ENCODE measurements at regions not wholly inside any gene's neighbourhood (a gene's known extent, or its start where the extent isn't known, plus 50 kb on each side); places are given as distances from the start of the nearest gene placed in this dataset.

- H3K27me3 ChIP-seq (ENCODE audit: insufficient read depth, low read depth), result no peaks in the 10 kb centered on the region
- H3K9me3 ChIP-seq (ENCODE audit: insufficient read depth, low read depth), result no peaks in the 10 kb centered on the region
- no peak overlapping the region for H3K27ac ChIP-seq
- H2AFZ ChIP-seq, result no peak overlapping the region
- DNase-seq, result no peak
- BruUV-seq (replicated peaks), result no TSS peak
- TF ChIP-seq, protein P1, sequence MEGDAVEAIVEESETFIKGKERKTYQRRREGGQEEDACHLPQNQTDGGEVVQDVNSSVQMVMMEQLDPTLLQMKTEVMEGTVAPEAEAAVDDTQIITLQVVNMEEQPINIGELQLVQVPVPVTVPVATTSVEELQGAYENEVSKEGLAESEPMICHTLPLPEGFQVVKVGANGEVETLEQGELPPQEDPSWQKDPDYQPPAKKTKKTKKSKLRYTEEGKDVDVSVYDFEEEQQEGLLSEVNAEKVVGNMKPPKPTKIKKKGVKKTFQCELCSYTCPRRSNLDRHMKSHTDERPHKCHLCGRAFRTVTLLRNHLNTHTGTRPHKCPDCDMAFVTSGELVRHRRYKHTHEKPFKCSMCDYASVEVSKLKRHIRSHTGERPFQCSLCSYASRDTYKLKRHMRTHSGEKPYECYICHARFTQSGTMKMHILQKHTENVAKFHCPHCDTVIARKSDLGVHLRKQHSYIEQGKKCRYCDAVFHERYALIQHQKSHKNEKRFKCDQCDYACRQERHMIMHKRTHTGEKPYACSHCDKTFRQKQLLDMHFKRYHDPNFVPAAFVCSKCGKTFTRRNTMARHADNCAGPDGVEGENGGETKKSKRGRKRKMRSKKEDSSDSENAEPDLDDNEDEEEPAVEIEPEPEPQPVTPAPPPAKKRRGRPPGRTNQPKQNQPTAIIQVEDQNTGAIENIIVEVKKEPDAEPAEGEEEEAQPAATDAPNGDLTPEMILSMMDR (conservative IDR thresholded peaks at IDR 0.05), result no peak
- TF ChIP-seq EZH2 (IDR thresholded peaks at IDR 0.05; ENCODE audit: low read depth), result no peak
- H3K79me2 ChIP-seq (ENCODE audit: low read depth), result no peaks in the 10 kb centered on the region
- no peaks in the 10 kb centered on the region for H3K9me2 ChIP-seq (ENCODE audit: insufficient read depth)
- H3K4me3 ChIP-seq, result no peak overlapping the region
- ChIA-PET POLR2A (ENCODE audit: unreplicated experiment) (no interaction called here), CTCF (no interaction called here)
- no peak overlapping the region for H3K4me2 ChIP-seq
- no peaks in the 10 kb centered on the region; the same call in 1 of the 2 replicates for H3F3A ChIP-seq (ENCODE audit: insufficient read depth, low read depth)
- peaks cover 6% of the 10 kb centered on the region; the same call in 1 of the 2 replicates for H3K4me1 ChIP-seq (replicated peaks; ENCODE audit: insufficient read depth)
- H3K36me3 ChIP-seq (ENCODE audit: low read depth), result no peaks in the 10 kb centered on the region
- intact Hi-C loops (cut with micrococcal nuclease; ENCODE audit: unreplicated experiment), result no loop called here
- H4K20me1 ChIP-seq (ENCODE audit: insufficient read depth), result no peaks in the 10 kb centered on the region
These were observed 233.7 kb upstream of the CXCR4 start for GRCh38 chr2:136351684-136352083.

- POLR2A ChIA-PET (ENCODE audit: unreplicated experiment), result no interaction called here
- Histone ChIP-seq H3K79me2 (ENCODE audit: low read depth) (no peaks in the 10 kb centered on the region), H3K9me3 (ENCODE audit: insufficient read depth, low read depth) (no peaks in the 10 kb centered on the region), H4K20me1 (ENCODE audit: insufficient read depth) (no peaks in the 10 kb centered on the region), H3K4me2 (no peak overlapping the region), H3K9me2 (ENCODE audit: insufficient read depth) (no peaks in the 10 kb centered on the region), H3K4me1 (replicated peaks; ENCODE audit: insufficient read depth) (no peaks in the 10 kb centered on the region), H3K27ac (no peak overlapping the region), H3K27me3 (ENCODE audit: insufficient read depth, low read depth) (no peaks in the 10 kb centered on the region), H3K36me3 (ENCODE audit: low read depth) (no peaks in the 10 kb centered on the region), H3K4me3 (no peak overlapping the region), H2AFZ (no peak overlapping the region), H3F3A (ENCODE audit: insufficient read depth, low read depth) (no peaks in the 10 kb centered on the region; the same call in 1 of the 2 replicates)
- DNase-seq, result no peak
- intact Hi-C loops (cut with micrococcal nuclease; ENCODE audit: unreplicated experiment), result no loop called here
- no TSS peak for BruUV-seq (replicated peaks)
- TF ChIP-seq EZH2 (IDR thresholded peaks at IDR 0.05; ENCODE audit: low read depth), result no peak
- TF ChIP-seq, protein P1 (conservative IDR thresholded peaks at IDR 0.05), result no peak
- CTCF ChIA-PET, result no interaction called here
These were observed 230.0 kb upstream of the CXCR4 start for GRCh38 chr2:136347981-136348380.

- CTCF ChIA-PET, result no interaction called here
- no peak overlapping the region for H3K4me3 ChIP-seq
- H2AFZ ChIP-seq, result no peak overlapping the region
- no peaks in the 10 kb centered on the region; the same call in 1 of the 2 replicates for H3F3A ChIP-seq (ENCODE audit: insufficient read depth, low read depth)
- no peaks in the 10 kb centered on the region for H3K27me3 ChIP-seq (ENCODE audit: insufficient read depth, low read depth)
- no peak for TF ChIP-seq EZH2 (IDR thresholded peaks at IDR 0.05; ENCODE audit: low read depth)
- TF ChIP-seq, protein P1 (conservative IDR thresholded peaks at IDR 0.05), result no peak
- no peak overlapping the region for H3K27ac ChIP-seq
- no peaks in the 10 kb centered on the region for H3K9me3 ChIP-seq (ENCODE audit: insufficient read depth, low read depth)
- intact Hi-C loops (cut with micrococcal nuclease; ENCODE audit: unreplicated experiment), result no loop called here
- H3K79me2 ChIP-seq (ENCODE audit: low read depth), result no peaks in the 10 kb centered on the region
- BruUV-seq (replicated peaks), result no TSS peak
- no peaks in the 10 kb centered on the region for H4K20me1 ChIP-seq (ENCODE audit: insufficient read depth)
- POLR2A ChIA-PET (ENCODE audit: unreplicated experiment), result no interaction called here
- no peaks in the 10 kb centered on the region for H3K4me1 ChIP-seq (replicated peaks; ENCODE audit: insufficient read depth)
- no peaks in the 10 kb centered on the region for H3K36me3 ChIP-seq (ENCODE audit: low read depth)
- no peak for DNase-seq
- no peaks in the 10 kb centered on the region for H3K9me2 ChIP-seq (ENCODE audit: insufficient read depth)
- no peak overlapping the region for H3K4me2 ChIP-seq
These were observed 226.4 kb upstream of the CXCR4 start for GRCh38 chr2:136344339-136344738.
